OCI-LY3 (cell line): ENCODE measurements at regions not wholly inside any gene's neighbourhood (a gene's known extent, or its start where the extent isn't known, plus 50 kb on each side); places are given as distances from the start of the nearest gene placed in this dataset.

Experiments
- EZH2phosphoT487 ChIP-seq: fragments of 200-600 bp; shearing (Covaris generic); IDR thresholded peaks from 2 replicates; pipeline ENCODE4 v1.6.1; 2018; ENCODE audit warnings: antibody characterized with exemption, mixed run types, low read depth
- TF ChIP-seq, protein P1 (sequence below): fragments of 200-600, 300-600 bp; sonication (generic); IDR thresholded peaks from 2 replicates; pipeline ENCODE4 v1.5.1; 2014; ENCODE audit warnings: antibody characterized with exemption, low read length, low read depth

DNA sequence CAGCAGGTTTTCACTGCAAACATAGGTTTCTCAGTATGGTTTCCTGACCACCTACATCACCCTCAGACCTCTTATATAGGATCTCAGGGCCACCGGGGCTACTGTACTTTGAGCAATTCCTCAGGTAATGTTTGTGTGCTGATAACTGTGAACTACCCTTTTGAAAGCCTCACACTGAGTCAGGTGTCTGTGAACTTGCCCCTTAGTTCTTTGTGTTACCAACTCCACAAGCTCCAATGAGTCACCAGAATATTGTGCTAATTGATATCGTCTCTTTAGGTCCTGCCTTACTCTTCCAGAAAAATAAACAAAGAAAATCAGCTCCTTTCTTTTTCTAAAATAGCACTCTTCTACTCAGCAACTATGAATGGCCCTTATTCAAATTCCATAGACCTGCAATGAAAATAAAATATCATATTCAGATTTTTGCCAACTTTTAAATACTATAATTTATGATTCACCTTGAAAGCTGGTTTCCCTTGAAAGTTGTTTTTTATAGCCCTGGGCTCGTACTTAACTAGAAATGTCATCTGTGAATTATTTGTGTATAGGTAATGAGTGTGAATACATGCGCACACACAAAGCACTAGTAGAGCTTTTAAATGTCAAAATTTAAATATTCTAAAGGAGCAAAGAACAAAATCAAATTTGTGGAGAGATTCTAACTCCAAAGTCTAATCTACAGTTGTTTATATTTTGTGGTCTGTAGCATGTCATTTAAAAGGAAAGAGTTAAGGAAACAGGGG is 88.1 kb upstream of the WARS2 start:
- TF ChIP-seq, protein P1, sequence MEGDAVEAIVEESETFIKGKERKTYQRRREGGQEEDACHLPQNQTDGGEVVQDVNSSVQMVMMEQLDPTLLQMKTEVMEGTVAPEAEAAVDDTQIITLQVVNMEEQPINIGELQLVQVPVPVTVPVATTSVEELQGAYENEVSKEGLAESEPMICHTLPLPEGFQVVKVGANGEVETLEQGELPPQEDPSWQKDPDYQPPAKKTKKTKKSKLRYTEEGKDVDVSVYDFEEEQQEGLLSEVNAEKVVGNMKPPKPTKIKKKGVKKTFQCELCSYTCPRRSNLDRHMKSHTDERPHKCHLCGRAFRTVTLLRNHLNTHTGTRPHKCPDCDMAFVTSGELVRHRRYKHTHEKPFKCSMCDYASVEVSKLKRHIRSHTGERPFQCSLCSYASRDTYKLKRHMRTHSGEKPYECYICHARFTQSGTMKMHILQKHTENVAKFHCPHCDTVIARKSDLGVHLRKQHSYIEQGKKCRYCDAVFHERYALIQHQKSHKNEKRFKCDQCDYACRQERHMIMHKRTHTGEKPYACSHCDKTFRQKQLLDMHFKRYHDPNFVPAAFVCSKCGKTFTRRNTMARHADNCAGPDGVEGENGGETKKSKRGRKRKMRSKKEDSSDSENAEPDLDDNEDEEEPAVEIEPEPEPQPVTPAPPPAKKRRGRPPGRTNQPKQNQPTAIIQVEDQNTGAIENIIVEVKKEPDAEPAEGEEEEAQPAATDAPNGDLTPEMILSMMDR = no peak
- TF ChIP-seq EZH2phosphoT487 = no peak
